IPS-18c (cell line): ENCODE measurements at regions not wholly inside any gene's neighbourhood (a gene's known extent, or its start where the extent isn't known, plus 50 kb on each side); places are given as distances from the start of the nearest gene placed in this dataset.

Source experiments
- H3K4me3 ChIP-seq: 2 replicates; pipeline ENCODE4 v1.7.0; 2013; ENCODE audit warnings: low read depth, mild to moderate bottlenecking, low read length, moderate library complexity; ENCODE audit not compliant: insufficient read depth
- H3K9me3 ChIP-seq: one replicate; pipeline ENCODE4 v1.6.1; 2013; ENCODE audit warnings: mild to moderate bottlenecking, low read length, moderate library complexity; ENCODE audit not compliant: control insufficient read depth, insufficient read depth

GRCh38 chr16:79716645-79717332 lies 116.3 kb upstream of the MAF start:
- Histone ChIP-seq H3K9me3 (no peaks in the 10 kb centered on the region), H3K4me3 (no peak overlapping the region)

DNA sequence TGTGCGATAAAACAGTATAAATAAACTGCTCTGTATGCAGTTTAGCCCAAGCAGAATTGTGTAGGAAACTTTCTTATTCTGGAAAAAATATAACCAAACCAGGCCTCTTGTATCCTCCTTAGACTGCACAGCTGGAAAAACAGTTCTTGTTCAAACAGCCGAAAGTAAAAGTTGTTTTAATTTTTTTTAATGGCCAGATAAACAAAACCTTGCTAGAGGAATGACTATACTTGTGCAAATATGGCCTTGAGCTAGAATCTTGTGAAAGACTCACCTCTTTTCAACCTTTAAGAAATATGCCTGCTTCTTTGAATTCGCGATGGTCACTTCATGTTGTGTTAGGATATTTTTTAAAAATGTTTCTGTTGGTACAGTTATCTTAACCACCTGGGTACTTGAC lies 114.5 kb upstream of the MAF start:
- Histone ChIP-seq H3K4me3 (no peak overlapping the region), H3K9me3 (no peaks in the 10 kb centered on the region)

GRCh38 chr16:79714440-79714839 lies 113.9 kb upstream of the MAF start:
- no peak overlapping the region for H3K4me3 ChIP-seq
- no peaks in the 10 kb centered on the region for H3K9me3 ChIP-seq

GRCh38 chr16:79713609-79714309 lies 113.2 kb upstream of the MAF start:
- Histone ChIP-seq H3K4me3 (no peak overlapping the region), H3K9me3 (no peaks in the 10 kb centered on the region)

DNA sequence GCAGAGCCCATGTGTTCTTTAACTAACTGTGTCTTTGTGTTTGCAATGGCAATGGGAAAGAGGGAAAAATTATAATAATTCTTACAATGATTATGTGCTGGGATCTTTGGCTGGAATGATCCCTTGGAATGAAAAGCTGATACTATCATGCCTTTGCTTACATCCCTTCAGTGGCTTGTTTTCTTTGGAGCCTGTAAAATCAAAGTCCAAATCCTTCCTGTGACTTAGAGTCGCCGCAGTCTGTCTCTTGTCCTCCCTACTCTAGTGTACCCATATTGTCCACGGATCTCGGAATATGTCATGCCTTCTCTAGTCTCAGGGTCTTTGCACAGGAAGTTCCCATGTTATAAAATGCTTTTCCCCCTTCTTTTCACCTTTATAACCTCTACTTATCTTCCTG lies 111.7 kb upstream of the MAF start:
- Histone ChIP-seq H3K9me3 (no peaks in the 10 kb centered on the region), H3K4me3 (no peak overlapping the region)

DNA sequence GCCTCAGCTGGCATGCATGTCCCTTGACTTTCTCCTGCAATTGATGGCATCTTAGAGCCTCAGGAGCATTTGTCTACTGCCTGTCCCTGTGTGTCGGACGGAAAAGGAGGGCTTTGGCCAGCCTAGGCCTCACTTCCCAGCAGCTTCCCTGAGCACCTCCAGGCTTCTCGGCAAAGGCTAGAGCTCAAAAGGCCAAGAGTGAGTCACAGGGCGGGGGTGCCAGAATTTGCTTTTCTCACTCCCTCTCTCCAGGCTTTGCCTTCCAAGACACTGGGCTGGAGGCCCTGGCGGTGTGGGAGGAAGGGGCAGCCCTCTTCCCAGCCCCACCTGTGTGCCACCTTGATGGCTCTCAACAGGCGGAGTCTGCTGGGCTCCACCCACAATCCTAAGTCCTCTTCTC lies 107.3 kb upstream of the MAF start:
- no peaks in the 10 kb centered on the region for H3K9me3 ChIP-seq
- no peak overlapping the region for H3K4me3 ChIP-seq

DNA sequence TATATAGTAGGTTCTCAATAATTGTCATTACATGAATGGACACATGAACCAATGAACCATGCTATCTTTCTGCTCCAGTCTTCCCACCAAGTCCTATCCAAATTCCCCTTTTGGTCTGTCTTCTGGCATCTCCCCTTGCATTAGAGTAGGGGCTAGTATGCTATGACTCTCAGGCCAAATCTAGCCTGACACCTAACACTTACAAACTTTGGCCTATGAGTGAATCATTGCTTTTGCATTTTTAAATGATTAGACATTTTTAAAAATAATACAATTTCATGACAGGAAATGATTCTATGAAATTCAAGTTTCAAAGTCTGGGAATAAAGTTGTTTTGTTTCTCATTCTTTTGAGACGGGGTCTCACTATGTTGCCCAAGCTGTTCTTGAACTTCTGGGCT lies 102.5 kb upstream of the MAF start:
- H3K4me3 ChIP-seq: no peak overlapping the region
- H3K9me3 ChIP-seq: no peaks in the 10 kb centered on the region

GRCh38 chr16:79698341-79698753 lies 97.8 kb upstream of the MAF start:
- Histone ChIP-seq H3K4me3 (no peak overlapping the region), H3K9me3 (no peaks in the 10 kb centered on the region)

GRCh38 chr16:79697562-79698112 lies 97.1 kb upstream of the MAF start:
- Histone ChIP-seq H3K4me3 (no peak overlapping the region), H3K9me3 (no peaks in the 10 kb centered on the region)

GRCh38 chr16:79691007-79691406 lies 90.5 kb upstream of the MAF start:
- no peak overlapping the region for H3K4me3 ChIP-seq
- no peaks in the 10 kb centered on the region for H3K9me3 ChIP-seq

DNA sequence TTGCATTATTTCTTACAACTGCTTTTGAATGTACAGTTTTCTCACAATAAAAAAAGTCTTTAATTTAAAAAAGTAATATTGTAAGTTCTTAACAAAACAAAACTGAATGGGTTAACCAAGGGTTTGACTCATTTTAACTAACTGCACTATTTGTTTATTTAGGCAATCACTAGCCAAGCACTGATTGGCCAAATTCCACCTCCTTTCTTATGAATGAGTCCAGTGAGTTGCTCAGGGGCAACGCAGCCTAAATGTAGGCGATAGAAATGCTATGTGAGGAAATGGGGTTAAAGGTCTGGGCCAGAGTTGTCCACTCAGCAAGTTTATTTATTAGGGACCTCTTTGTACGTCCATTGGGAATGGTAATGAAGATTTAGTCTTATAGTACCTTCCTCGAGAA lies 89.6 kb upstream of the MAF start:
- no peak overlapping the region for H3K4me3 ChIP-seq
- H3K9me3 ChIP-seq: no peaks in the 10 kb centered on the region

DNA sequence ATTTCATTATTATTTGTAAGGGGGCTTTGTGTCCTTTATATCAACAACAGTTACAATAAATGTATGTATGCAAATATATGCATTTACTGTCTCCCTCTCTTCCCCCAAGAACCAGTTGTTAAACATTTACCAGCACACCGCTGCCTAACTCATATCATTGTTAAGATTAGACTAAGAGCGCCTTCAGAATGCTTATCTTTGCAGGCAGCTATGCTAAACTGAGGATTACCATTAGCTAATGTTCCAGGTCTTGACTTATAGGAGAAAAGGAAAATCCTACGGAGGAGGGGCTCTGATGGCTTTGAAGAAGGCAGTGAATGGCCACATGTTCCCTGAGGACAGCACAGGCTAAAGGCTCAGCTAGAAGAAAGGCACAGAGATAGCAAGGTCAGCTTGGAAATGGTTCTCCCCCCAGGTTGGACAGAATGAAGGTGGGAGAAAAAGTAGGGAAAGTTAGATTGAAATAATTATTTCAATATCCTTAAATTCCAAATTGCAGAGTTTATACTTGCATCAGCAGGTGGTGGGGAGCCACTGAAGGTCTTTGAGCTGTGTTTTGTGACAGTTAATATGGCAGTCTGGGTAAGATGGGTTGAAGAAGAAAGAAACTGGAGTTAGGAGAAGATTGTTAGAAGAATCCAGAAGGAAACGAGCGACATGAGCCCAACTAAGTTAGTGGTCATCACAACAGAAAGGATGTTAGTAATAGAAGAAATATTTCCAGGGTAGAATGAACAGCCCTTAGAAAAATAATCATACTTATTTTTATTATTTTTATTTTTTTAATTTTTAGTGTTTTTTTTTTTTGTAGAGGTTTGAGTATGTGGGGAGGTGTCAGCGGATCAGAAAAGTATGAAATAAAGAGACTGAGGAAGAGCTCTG lies 87.0 kb upstream of the MAF start:
- Histone ChIP-seq H3K4me3 (no peak overlapping the region), H3K9me3 (no peaks in the 10 kb centered on the region)

DNA sequence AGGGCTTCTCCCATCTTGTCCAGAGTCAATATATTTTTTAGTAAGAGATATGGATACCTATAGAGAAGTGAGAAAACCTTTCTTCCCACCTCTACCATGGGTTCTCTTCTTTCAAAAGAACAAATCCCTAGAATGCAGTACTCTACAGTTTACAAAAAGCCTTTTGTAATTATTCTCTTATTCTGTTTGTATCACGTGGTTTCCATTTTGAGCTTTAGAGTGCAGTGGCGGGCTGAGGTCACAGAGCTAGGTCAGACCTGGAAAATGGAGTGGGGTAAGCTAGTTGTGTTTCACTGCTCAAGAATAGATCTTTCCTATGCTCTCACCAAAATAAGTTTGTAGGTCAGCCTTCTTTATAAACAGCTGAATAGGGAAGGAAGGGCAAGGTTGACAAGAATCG lies 85.3 kb upstream of the MAF start:
- Histone ChIP-seq H3K9me3 (no peaks in the 10 kb centered on the region), H3K4me3 (no peak overlapping the region)

GRCh38 chr16:79679334-79679733 lies 78.8 kb upstream of the MAF start:
- no peak overlapping the region for H3K4me3 ChIP-seq
- H3K9me3 ChIP-seq: no peaks in the 10 kb centered on the region

DNA sequence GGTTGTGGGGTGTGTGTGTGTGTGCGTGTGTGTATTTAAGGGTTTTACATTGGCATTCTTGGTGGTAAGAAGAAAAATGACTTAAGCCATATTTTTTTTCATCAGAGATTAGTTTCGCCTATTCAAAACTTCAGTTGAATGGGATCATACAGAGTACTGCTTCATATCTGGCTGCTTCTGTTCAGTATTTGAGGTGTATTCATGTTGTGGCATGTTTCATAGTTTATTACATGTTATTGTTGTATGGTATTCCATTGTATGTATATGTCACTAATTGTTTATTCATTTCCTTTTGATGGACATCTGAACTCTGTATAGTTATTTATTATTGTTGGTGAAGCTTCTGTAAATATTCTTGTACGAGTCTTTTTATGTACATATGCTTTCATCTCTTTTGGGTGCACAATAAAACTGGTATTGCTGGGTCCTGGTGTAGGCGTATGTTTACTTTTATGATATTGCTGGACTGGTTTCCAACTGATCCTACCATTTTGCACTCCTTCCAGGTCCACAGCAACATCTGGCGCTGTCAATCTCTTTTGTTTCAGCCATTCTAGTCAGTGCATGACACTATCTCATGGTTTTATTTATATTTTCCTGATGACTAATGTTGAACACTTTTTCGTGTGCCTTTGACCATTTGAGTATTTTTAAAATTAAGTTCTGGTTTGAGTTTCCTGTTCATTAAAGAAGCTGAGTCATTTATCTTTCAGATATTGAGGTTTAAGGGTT lies 77.4 kb upstream of the MAF start:
- H3K9me3 ChIP-seq: no peaks in the 10 kb centered on the region
- H3K4me3 ChIP-seq: no peak overlapping the region

- no peak overlapping the region for H3K4me3 ChIP-seq
- peaks cover 2% of the 10 kb centered on the region for H3K9me3 ChIP-seq
These were observed 73.1 kb upstream of the MAF start for GRCh38 chr16:79673635-79674034.

DNA sequence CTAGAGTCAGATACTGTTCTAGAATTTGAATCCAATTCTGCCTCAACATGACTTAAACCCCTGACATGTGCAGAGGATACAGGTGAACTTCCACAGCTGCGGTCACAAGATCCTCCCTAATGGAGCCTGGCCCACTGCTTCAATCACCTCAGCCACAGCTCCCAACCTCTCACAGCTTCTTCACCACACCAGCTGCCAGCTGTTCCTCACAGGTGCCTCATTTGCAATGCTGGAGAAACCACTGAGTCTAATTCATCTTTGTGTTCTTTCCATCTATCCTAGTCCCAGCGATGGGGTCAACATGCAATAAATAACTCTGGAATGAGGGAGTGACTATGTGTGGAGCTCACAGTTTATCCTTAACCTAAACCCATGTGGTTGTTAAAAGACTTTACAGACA lies 72.0 kb upstream of the MAF start:
- Histone ChIP-seq H3K9me3 (peaks cover 2% of the 10 kb centered on the region), H3K4me3 (no peak overlapping the region)
